HG02970 (cell line): ENCODE measurements at regions not wholly inside any gene's neighbourhood (a gene's known extent, or its start where the extent isn't known, plus 50 kb on each side); places are given as distances from the start of the nearest gene placed in this dataset.

ENCODE experiments used
- ATAC-seq: cut with Tn5 transposase; IDR thresholded peaks from one replicate; pipeline ENCODE4 v1.9.1; 2021; ENCODE audit warnings: mild to moderate bottlenecking, moderate library complexity, moderate number of reproducible peaks; ENCODE audit not compliant: unreplicated experiment, low FRiP score

DNA sequence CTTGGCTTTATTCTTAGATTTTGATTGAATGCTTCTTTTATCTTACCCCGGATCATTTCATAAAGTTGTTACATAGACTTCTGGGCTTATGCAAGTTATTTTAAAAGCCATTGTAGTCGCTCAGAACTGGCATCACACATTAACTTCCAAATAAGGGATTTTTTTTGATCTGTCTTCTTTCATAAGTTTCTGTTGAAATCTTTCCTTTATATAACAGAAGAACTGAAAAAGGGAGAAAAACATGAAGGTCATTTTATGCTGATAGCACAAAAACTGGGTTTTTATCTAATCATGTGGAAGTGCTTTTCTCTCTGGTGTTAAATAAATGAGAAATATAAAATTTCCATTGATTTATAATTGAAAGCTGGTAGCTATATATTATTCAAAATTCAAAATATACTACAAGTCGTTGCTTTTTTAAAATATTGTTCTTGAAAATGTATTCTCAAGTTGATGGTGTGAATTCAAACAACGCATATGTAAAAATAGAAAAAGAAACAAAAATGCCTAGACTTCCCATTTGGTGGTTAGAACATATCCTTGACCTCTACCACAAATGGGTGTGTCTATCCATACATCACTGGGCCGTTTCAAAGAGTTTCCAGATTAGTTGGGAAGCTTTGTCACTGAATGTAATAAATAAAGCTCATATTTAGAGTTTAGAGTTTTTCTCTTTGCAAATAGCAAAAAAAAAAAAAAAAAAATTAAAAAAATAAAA, 258.3 kb upstream of the ZPLD1 start:
- no peak for ATAC-seq

DNA sequence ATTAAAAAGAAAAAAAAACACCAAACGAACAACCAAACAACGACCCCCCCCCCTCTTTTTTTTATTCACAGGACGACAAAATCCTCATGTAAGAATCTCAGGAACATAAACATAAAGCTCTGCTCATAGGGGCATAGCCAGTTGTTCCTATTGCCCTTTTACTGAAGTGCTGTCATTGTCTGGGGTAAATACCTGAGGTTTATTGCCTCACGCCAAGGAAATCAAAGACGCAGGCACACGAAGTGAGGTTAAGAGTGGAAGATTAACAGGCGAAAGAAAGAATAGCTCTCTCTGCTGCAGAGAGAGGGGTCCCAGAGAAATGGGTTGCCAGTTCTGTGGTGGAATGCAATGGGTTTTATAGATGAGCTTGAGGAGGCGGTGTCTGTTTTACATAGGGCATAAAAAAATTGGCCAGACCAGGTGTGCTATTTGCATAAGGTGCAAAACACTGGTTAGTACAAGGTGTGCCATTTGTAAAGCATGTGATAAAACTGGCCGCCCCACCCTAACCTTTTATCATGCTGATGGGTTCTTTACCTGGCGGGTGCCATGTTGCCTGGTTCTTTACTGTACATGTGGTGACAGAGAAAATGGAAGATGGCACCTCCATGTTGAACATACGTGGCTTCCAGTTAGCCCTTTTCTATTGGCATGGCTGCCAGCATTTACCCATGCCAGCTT, 257.6 kb upstream of the ZPLD1 start:
- no peak for ATAC-seq

DNA sequence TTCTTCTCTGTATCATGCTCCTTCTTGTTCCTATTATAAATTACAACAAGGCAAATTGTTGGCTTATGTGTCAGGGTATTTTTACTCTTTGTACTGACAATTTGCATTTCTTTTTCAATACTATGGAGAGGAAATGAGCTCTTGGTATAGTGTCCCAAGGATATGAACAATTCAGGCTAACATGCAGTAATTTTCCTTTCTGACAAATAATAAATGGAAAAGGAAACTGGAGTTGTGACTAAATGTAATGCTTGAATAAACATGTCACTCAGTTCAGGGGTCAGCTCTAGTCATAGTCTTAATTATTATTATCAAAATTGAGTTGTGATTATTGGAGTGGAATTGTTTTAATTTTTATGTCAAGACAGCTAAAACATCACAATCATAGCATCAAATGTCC, 256.0 kb upstream of the ZPLD1 start:
- no peak for ATAC-seq

DNA sequence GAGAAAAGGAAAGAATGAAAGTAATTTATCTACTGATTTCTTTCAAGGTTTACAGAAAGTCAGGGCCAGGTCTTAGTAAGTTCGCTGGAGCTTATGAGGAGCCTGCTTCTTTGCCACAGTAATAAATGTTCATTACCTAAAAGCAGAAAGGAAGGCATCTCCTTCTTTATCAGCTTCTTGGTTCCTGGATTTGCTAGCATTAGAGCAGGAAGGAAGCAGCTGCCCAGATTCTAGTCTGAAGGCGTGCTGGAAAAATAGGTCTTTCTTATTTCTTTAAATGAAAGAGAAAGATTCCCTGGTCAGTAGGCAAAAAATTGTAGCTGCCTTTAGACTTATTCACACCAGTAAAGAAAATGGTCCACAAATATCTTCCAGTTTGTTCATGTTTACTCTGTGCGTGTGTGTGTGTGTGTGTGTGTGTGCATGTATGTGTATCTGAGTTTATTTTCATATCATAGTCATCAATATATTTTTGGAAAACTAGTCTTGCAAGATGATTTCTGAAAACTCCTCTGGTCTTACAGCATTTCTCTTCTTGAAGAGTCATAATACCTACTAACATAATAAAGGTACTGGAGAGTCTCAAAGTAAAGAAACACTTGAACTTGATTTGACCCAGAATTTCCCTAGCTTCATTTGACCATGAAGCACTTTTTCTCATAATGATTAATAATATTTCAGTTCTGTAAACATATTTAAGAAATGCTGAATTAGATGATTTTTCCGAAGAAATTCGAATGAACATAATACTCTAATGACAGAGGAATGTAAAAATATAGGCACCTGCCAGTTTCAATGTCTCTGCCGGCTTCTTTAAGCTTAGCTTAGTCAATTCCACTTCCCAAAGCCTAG, 255.3 kb upstream of the ZPLD1 start:
- no peak for ATAC-seq

DNA sequence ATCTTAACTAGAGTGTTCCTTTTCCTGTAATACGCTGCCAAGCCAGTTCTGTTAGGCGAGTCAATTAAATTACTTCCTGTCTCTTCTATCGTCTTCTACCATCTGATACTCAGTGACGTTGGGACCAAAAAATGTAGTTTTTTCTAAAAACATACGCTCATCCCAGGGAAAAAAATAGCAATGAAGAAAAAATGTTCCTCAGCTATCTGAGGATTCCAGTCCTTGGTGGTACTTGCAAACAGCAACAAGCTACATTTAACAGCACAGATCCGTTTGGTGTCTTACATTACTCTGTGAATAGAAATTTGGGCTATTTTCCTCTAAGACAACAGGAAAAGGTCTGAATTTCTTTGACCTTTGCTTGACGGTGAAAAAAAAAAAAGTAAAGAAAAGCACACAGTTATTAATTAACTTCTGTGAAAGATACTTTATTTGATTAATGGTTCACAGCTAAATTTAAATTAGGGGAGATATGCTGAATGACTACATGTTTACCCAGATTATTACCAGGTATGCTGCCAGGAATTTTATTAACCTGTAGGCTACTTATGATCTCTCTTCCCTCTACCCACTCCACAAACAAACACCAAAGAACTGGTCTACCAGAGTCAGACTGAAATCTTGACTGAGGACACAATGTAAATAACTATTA, 254.4 kb upstream of the ZPLD1 start:
- ATAC-seq: no peak

DNA sequence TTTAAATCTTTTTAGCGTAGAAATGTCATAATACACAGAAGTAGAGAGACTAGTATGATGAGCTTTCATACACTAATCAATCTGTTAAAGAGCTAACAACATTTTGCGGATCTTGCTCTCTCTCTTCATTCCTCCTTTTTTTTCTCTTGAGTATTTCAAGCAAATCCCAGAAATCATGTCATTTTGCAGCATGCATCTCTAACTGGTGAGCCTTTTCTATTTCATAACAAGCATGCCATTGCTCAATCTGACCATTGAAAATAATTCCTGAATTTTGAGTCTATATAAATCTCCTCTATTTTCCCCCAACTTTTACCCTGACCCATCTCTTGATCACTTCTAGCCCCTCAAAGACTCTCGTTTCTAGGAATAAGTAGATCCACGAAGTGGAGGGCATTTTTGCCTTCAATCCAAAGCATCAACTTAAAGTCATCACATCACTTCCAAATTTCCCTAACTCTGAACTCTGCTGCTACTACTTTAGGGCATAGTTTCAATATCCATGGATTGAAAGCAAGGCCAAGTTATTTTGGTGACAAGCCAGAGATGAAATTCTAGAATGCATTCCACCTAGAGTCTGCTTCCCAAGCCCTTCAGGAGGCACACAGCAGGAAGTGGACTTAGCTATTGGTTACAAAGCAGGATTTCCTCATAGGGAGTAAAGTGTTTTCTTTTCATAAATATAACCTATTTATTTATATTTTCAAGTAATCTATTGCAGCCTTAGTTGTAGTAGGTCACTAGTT, 253.5 kb upstream of the ZPLD1 start:
- ATAC-seq: no peak

DNA sequence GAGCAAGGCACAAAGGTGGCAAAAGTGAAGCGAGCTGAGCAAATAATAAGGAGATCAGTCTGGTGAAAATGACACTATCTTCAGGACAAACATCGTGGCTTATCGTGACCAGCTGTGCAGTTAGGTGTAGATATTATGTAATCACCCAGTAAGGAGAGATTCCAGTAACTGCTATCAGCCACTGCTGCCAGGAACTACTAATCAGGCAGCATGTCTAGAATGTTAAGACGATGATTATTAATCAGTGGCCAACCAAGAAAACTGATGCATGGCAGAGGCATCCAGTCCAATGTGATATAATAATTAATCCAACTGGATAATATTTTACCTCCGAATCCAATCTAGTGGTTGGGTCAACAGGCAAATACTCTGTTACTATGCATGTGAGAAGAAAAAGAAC, 252.7 kb upstream of the ZPLD1 start:
- ATAC-seq: no peak

DNA sequence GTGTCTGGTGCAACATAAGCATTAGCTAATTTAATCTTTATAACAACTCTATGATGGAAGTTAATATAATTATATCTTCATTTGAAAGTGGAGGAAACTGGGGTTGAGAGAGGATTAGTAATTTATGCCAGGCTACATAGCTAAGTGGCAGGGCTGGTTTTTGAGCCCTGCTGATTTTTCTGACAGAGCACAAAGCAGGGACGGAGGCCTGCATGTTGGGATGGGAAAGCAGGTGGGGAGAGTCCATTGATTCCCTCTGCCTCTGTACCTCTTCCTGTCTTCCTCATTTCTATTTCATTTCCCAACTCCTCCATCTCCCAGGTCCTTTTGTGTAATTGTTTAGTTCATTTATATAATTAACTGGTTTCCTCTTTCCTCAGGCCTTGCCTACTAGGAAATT, 251.6 kb upstream of the ZPLD1 start:
- ATAC-seq: no peak

DNA sequence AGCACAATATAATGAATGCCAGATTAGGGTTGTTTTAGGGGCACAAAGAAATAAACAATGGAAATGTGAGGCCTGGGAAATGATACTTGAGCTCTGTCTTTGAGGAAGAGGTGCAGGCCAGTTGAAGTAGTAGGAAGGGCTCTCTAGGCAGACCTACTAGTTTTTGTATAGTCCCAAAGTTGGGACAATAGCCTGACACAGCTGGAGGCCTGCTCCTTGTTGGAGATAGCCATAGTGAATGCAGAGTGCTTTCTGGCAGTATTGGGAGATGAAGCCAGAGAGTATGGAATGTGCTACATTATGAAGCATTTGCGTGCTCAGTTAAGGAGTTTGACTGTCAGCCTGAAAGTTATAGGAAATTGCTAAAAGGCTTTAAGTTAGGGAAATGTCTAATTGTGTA, 251.2 kb upstream of the ZPLD1 start:
- no peak for ATAC-seq

DNA sequence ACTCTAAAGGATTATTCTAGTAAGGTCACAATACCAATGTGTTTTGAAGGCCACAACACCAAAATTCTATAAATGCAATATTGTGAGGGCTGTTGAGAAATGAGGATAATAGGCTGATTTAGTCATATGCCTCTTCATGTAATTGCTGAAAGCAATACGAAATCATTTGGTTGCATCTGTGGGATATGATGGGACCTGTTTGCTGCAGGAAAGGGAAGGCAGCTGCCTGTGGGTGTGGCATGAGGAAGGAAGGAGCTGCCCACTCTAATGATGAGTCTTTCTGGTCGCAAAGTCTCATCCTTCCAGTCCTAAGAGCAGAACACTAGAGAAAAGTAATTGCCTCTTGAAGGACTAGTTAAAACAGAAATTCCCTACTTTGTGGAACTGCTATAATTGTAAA, 245.3 kb upstream of the ZPLD1 start:
- ATAC-seq: no peak

DNA sequence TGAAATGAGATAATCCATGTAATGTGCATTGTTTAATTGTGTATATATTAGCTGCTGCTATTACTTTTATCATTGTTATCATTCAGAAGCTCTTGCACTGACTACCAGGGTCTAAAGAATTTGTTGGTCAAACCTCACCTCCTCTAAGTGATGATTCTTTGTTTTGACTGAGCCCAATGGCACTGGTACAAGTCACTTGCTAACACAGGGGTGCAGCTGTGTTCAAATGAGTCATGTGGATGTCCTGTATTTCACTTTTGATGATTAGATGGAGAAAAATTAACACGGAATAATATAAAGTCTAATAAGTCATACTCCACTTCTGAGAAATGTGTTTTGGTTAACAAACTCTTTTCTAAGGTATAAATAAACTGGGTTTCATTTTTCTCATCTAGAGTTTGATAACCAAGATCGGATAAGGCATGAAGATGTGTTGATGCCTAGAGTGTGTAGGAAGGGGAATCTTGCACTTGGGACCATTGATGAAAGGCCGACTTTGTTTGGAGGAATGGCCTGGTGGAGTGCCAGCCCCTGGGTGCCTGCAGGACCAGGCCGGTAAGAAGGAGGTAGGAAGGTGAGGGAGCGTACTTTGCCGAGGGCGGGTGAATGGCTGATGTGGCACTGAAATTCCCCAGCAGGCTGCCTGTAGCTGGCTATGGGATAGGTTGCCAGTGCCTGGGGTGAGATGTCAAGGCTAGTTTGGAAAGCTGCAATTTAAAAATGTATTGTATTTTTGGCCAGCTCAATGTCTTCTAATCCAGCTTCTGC, 244.7 kb upstream of the ZPLD1 start:
- no peak for ATAC-seq

DNA sequence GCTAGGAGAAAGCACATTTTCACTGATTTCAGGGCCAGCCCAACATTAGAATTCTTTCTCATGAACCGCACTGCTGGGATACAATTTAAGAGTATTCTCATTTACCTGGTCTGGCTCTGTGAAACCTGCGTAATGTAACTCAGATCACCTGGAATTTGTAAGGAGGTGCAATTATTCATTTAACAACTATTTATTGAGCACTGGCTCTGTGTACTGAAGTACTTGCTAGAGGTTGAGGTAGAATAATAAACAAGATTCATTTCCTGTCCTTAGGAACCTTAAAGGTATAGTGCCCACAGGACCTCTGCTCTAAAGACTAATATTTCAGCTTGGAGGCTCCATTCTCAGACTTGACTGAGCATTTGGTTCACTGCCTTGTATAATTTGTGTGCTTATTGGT, 242.2 kb upstream of the ZPLD1 start:
- ATAC-seq: no peak

DNA sequence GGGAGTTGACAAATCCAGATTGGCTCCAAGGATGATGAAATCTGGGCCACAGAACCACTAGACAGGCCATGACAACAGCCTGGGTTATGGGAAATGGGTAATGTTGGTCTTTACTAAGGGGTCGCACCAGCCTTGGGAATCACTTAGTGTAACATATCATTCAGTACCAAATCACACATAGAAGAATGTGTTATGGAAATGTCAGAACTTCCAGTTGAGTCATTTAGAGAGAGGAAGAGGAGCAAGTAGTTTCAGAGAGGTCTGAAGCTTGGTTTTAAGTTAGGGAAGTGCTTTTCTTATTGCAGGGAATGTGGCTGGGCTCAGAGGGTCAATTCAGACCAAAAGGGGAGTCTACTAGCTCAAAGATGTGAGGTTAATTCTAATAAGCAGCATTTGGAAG, 241.6 kb upstream of the ZPLD1 start:
- no peak for ATAC-seq

DNA sequence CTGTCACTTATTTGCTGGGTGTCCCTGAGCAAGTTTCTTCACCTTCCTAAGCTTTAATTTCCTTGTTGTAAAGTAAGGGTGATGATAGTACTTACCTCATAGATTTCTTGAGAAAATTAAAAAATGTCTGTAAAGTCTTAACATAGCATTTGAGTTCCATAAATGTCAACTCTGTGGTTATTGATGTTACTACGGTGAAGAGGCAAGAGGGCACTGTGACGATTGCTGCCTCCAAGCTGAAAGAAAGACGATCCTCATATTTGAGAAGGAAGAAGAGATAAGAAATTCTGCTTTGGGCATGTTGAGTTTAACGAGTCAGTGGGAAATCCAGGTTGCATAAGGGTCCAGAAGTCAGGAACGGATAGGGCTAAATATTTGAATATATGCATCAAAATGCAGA, 240.8 kb upstream of the ZPLD1 start:
- ATAC-seq: no peak

DNA sequence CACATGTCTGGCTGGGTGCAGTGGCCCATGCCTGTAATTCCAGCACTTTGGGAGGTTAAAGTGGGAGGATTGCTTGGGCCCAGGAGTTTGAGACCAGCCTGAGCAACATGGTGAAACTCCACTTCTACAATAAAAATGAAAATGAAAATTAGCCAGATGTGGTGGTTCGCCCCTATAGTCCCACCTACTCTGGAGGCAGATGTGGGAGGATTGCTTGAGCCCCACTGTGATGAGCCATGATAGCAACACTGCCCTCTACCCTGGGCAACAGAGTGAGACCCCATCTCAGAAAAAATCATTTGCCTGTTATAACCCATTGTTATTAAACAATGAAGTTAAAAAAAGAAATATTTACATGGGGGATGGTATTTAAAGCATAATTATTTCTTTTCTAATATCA, 240.1 kb upstream of the ZPLD1 start:
- ATAC-seq: no peak

DNA sequence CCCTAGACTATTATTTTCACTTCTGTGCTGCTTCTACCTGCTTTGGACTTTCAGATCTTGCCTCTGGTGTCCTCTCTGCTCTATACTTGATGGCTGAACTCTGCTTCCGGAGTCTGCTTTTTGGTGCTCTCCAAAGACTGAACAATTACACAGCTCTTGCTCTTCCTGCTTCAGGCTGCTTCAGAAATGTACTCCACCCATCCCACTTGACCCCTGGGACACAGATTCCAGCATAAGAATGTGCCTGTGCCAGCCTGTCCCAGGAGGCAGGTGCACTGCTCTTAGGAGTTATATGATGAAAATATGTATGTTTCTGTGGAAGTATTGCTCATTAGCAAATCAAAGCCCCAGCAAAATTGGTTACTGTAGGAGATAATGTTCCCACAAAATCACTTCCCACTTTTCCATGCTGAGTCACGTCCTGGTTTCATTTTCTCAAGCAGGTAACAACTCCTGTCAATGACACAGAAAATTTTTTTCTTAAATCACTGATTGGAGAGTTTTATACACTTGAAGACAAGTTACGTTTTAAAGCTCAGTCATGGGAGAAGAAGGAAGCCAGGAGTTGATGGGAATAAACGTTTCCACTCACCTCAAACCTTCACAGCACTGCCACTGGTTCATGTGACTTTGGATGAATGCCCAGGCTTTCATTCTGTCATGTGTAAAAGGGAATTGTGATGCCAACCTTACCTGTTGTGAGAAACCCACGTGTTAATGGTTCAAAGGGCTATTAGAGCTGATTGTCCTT, 239.4 kb upstream of the ZPLD1 start:
- ATAC-seq: no peak

DNA sequence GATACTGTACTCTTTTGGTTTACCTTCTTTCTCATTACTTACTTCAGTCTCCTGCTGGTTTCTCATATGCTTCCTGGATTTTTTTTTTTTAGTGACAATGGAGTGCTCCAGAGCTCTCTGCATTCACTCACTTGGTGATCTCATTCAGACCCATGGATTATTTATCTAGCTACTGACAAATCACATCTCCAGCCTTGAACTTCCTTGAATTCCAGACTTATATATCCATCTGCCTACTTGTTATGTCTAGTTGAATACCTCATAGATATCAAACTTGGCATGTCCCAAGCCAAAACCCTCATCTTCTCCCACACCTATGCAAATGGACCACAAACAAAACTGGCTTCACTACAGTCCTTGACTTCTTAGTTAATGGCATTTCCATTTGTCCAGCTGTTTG, 234.7 kb upstream of the ZPLD1 start:
- no peak for ATAC-seq

DNA sequence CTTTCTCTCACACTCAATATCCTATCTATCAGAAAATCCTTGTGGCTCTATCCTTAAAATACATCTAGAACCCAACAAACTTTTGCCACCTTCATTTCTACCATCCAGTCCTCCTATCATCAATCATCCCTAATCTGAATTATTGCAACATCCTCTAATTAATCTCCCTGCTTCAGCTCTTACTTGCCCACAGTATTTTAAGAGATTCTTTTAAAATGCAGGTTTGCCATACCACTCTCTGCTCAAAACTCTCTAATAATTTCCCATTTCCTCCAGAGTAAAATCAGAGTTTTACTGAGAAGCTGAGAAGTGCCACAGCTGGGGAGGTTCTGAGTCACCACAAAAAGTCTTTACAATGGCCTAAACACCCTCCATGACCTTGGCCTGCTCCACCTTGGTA, 234.3 kb upstream of the ZPLD1 start:
- no peak for ATAC-seq

DNA sequence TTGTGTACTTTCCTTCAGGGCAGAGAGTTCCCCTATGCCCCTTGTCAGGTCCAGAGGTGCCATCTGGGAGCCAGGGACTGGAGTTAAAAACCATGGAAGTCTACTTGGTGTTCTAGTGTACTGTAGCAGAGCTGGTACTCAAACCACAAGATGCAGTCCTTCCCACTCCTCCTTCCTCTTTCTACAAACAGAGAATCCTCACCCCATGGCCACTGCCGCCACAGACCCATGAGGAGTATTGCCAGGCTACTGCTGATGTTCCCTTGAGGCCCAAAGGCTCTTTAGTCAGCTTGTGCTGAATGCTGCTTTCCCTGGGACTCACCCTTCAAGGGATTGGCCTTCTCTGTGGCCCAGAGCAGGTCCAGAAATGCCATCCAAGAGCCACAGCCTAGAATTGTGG, 229.2 kb upstream of the ZPLD1 start:
- ATAC-seq: no peak
